ENCODE measurements at regions not wholly inside any gene's neighbourhood (a gene's known extent, or its start where the extent isn't known, plus 50 kb on each side); places are given as distances from the start of the nearest gene placed in this dataset.
"Not testable (repeated sequence)": the region's sequence is repeated elsewhere in the genome, so short reads cannot be mapped to it uniquely, and the experiment has no call there.

DNA sequence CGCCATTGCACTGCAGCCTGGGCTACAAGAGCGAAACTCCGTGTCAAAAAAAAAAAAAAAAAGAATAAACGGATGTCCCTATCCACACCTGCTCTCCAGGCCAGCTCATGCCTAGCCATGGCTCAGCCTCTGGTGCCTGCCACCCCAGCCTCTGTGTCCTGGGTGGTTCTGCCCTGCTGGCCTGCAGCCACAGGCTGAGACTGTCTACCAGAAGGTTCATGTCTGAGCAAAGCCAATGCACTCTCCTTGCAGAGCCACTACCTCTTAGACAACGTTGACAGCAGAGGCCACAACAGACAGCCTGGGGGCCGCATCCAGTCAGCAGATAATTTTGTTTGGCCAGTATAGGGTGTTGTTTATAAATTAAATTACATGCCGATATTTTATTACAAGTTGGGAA is 127.7 kb downstream of the ASB7 start:
- no peaks in the 10 kb centered on the region for H3K36me3 ChIP-seq (ENCODE audit: control insufficient read depth, insufficient read depth, low read length)
- H3K9me3 ChIP-seq (ENCODE audit: control insufficient read depth, low read length): no peaks in the 10 kb centered on the region
- WGBS, 2 experiments (ENCODE audit: insufficient coverage in 2 of 2): 86% methylated on average over 1 of the region's 7 CpGs; no CpG with 5 or more reads in 1 of the 2 experiments

DNA sequence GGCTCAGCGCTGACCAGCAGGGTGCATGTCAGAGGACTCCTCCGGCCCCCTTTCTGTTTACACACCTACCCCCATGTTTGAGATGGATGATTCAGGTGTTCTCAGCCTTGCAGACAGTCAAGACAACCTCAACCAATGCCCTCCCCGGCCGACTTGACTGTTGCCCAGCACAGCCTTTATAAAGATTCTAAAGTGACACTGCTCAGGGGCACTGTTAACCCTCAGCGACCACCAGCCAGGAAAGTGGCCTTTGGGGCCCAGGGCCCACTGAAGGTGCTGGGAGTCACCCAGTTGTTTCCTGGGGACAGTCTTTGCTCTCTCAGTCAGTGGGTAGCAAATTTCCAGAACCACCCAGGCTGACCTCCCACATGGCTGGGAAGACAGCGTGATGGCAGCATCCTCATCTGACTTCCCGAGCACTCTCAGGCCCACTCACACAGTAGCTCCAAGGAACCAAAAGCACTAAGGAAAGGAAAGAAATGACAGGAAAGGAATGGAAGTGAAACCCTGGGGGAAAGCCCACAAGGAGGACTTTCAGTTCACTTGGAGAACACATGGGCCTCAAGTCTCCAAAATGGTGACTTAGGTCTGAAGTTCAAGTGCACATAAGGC is 128.4 kb downstream of the ASB7 start:
- Histone ChIP-seq H3K36me3 (ENCODE audit: control insufficient read depth, insufficient read depth, low read length) (no peaks in the 10 kb centered on the region), H3K27ac (ENCODE audit: low read depth, low read length, severe bottlenecking) (no peak overlapping the region), H3K4me3 (ENCODE audit: extremely low read depth, insufficient read depth, low read length, poor library complexity, severe bottlenecking) (no peak overlapping the region), H3K4me1 (ENCODE audit: control insufficient read depth, insufficient read depth, low read length, poor library complexity, severe bottlenecking) (peaks cover 26% of the 10 kb centered on the region), H3K9me3 (ENCODE audit: control insufficient read depth, low read length) (no peaks in the 10 kb centered on the region)
- WGBS, 2 experiments (ENCODE audit: insufficient coverage in 2 of 2): 92 to 97% methylated on average over 2 to 3 of the region's 7 CpGs

More for the DNA sequence above, 127.7 kb downstream of the ASB7 start:
- Histone ChIP-seq H3K27ac (ENCODE audit: low read depth, low read length, severe bottlenecking) (no peak overlapping the region), H3K4me1 (ENCODE audit: control insufficient read depth, insufficient read depth, low read length, poor library complexity, severe bottlenecking) (peaks cover 29% of the 10 kb centered on the region), H3K4me3 (ENCODE audit: extremely low read depth, insufficient read depth, low read length, poor library complexity, severe bottlenecking) (no peak overlapping the region)

- no peak overlapping the region for H3K27ac ChIP-seq (ENCODE audit: low read depth, low read length, severe bottlenecking)
- H3K36me3 ChIP-seq (ENCODE audit: control insufficient read depth, insufficient read depth, low read length): no peaks in the 10 kb centered on the region
- peaks cover 19% of the 10 kb centered on the region for H3K4me1 ChIP-seq (ENCODE audit: control insufficient read depth, insufficient read depth, low read length, poor library complexity, severe bottlenecking)
- no peak overlapping the region for H3K4me3 ChIP-seq (ENCODE audit: extremely low read depth, insufficient read depth, low read length, poor library complexity, severe bottlenecking)
- no peaks in the 10 kb centered on the region for H3K9me3 ChIP-seq (ENCODE audit: control insufficient read depth, low read length)
- WGBS, 2 experiments (ENCODE audit: insufficient coverage in 2 of 2): 77 to 85% methylated on average over 8 of the region's 10 CpGs
These were observed 129.1 kb downstream of the ASB7 start for GRCh38 chr15:100731267-100732152.

GRCh38 chr15:100732211-100733055 is 130.0 kb downstream of the ASB7 start:
- H3K27ac ChIP-seq (ENCODE audit: low read depth, low read length, severe bottlenecking): peak overlapping the region; percentile 63
- no peaks in the 10 kb centered on the region for H3K36me3 ChIP-seq (ENCODE audit: control insufficient read depth, insufficient read depth, low read length)
- H3K4me3 ChIP-seq (ENCODE audit: extremely low read depth, insufficient read depth, low read length, poor library complexity, severe bottlenecking): no peak overlapping the region
- 82 to 89% methylated on average over 6 of the region's 7 CpGs for WGBS, 2 experiments (ENCODE audit: insufficient coverage in 2 of 2)
- H3K9me3 ChIP-seq (ENCODE audit: control insufficient read depth, low read length): no peaks in the 10 kb centered on the region
- peaks cover 14% of the 10 kb centered on the region for H3K4me1 ChIP-seq (ENCODE audit: control insufficient read depth, insufficient read depth, low read length, poor library complexity, severe bottlenecking)

DNA sequence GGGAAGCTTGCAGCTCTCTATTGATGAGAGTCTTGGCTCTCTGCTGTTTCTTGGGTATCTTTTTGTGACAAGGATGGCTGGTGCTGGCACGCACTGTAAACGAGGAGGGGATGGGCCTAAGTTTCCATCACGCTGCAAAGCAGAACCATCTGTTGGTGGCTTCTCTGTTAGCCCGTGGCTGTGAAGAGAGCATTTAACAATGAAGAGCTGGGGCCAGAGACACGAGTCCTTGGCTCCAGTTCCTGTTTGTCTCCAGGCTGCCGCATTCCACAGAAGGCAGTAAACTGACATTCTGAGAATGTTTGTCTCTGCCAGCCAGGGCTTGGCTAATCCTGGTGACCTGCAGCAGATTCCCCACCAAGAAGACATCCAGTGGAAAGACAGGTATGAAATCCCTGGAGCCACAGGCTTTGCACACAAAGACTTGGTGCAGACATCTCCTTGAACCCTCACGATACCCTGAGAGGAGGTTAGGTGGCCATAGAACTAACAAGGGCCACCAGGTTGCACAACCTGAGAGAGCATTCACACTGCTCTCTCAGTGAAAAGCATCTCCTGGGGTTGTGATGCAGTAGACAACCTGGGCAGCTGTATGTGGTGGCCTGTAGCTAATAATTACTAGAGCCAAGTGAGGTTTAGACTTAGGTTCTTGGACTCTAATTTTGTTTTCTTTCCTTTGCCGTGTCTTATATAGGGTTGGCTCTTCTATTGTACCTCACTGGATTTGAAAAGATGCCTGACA is 130.9 kb downstream of the ASB7 start:
- Histone ChIP-seq H3K9me3 (ENCODE audit: control insufficient read depth, low read length) (no peaks in the 10 kb centered on the region), H3K36me3 (ENCODE audit: control insufficient read depth, insufficient read depth, low read length) (no peaks in the 10 kb centered on the region), H3K4me3 (ENCODE audit: extremely low read depth, insufficient read depth, low read length, poor library complexity, severe bottlenecking) (no peak overlapping the region), H3K4me1 (ENCODE audit: control insufficient read depth, insufficient read depth, low read length, poor library complexity, severe bottlenecking) (peaks cover 8% of the 10 kb centered on the region), H3K27ac (ENCODE audit: low read depth, low read length, severe bottlenecking) (peak overlapping the region; percentile 63)
- 78 to 79% methylated on average over 7 of the region's 8 CpGs for WGBS, 2 experiments (ENCODE audit: insufficient coverage in 2 of 2)

- H3K4me1 ChIP-seq (ENCODE audit: control insufficient read depth, insufficient read depth, low read length, poor library complexity, severe bottlenecking); H3K4me3 ChIP-seq (ENCODE audit: extremely low read depth, insufficient read depth, low read length, poor library complexity, severe bottlenecking); H3K36me3 ChIP-seq (ENCODE audit: control insufficient read depth, insufficient read depth, low read length); H3K27ac ChIP-seq (ENCODE audit: low read depth, low read length, severe bottlenecking); H3K9me3 ChIP-seq (ENCODE audit: control insufficient read depth, low read length): not testable (repeated sequence)
- WGBS, 2 experiments (ENCODE audit: insufficient coverage in 2 of 2): 86% methylated on average over 2 of the region's 3 CpGs; no CpG with 5 or more reads in 1 of the 2 experiments
These were observed 131.4 kb downstream of the ASB7 start for GRCh38 chr15:100733843-100734185.

DNA sequence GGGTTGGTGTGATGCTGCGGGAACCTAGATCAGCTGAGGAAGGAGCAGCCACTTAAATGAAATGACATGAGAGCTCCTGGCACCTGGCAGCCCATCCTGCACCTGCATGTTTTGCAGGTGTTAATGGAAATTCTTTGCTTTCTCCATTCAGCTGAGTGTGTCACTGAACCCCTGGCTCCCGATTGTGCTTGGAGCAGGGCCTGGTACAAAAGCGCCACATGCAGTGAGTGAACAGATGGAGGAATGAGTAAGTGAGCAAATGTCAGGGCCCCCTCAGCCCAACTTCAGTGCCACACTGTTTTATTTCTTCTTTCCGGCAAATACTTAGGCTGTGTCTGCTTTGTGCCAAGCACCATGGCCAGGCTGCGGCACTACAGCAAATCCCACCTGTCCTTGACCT is 132.2 kb downstream of the ASB7 start:
- Histone ChIP-seq H3K9me3 (ENCODE audit: control insufficient read depth, low read length) (no peaks in the 10 kb centered on the region), H3K27ac (ENCODE audit: low read depth, low read length, severe bottlenecking) (no peak overlapping the region), H3K4me3 (ENCODE audit: extremely low read depth, insufficient read depth, low read length, poor library complexity, severe bottlenecking) (no peak overlapping the region), H3K36me3 (ENCODE audit: control insufficient read depth, insufficient read depth, low read length) (no peaks in the 10 kb centered on the region), H3K4me1 (ENCODE audit: control insufficient read depth, insufficient read depth, low read length, poor library complexity, severe bottlenecking) (peaks cover 8% of the 10 kb centered on the region)
- WGBS, 2 experiments (ENCODE audit: insufficient coverage in 2 of 2): 97 to 100% methylated on average over 4 to 5 of the region's 5 CpGs

- no peak overlapping the region for H3K4me3 ChIP-seq (ENCODE audit: extremely low read depth, insufficient read depth, low read length, poor library complexity, severe bottlenecking)
- no peak overlapping the region for H3K27ac ChIP-seq (ENCODE audit: low read depth, low read length, severe bottlenecking)
- H3K9me3 ChIP-seq (ENCODE audit: control insufficient read depth, low read length): no peaks in the 10 kb centered on the region
- H3K36me3 ChIP-seq (ENCODE audit: control insufficient read depth, insufficient read depth, low read length): no peaks in the 10 kb centered on the region
- H3K4me1 ChIP-seq (ENCODE audit: control insufficient read depth, insufficient read depth, low read length, poor library complexity, severe bottlenecking): peaks cover 8% of the 10 kb centered on the region
- WGBS, 2 experiments (ENCODE audit: insufficient coverage in 2 of 2): 85 to 89% methylated on average over 6 to 8 of the region's 12 CpGs
These were observed 133.0 kb downstream of the ASB7 start for GRCh38 chr15:100735129-100736053.

GRCh38 chr15:100737214-100737613 is 134.8 kb downstream of the ASB7 start:
- Histone ChIP-seq H3K27ac (ENCODE audit: low read depth, low read length, severe bottlenecking) (no peak overlapping the region), H3K4me1 (ENCODE audit: control insufficient read depth, insufficient read depth, low read length, poor library complexity, severe bottlenecking) (peaks cover under 1% of the 10 kb centered on the region)
- WGBS, 2 experiments (ENCODE audit: insufficient coverage in 2 of 2): 82 to 91% methylated on average over 6 to 9 of the region's 12 CpGs

More at GRCh38 chr15:100737214-100737613, 134.8 kb downstream of the ASB7 start:
- Histone ChIP-seq H3K9me3 (ENCODE audit: control insufficient read depth, low read length) (no peaks in the 10 kb centered on the region), H3K36me3 (ENCODE audit: control insufficient read depth, insufficient read depth, low read length) (no peaks in the 10 kb centered on the region), H3K4me3 (ENCODE audit: extremely low read depth, insufficient read depth, low read length, poor library complexity, severe bottlenecking) (no peak overlapping the region)

All from mesodermal cell (in vitro differentiated cells).